PC-3 (cell line): ENCODE measurements at regions not wholly inside any gene's neighbourhood (a gene's known extent, or its start where the extent isn't known, plus 50 kb on each side); places are given as distances from the start of the nearest gene placed in this dataset.
A peak's percentile ranks its signal among the peaks of the same experiment; 100 is the strongest.

ENCODE experiments used
- ATAC-seq: fragments of 200-7000 bp; cut with Tn5 transposase; 2 replicates; pipeline ENCODE4 v1.9.1; 2020; ENCODE audit warnings: mild to moderate bottlenecking, moderate library complexity
- BruUV-seq: library from RNA; stranded (reverse); fragments of 400-500 nt; replicated peaks from 2 replicates; lab custom pipeline; 2021; lab: Mats Ljungman, UMichigan
- CTCF ChIA-PET: fragments of 300-600 bp; sonication (Branson Sonifier 250); formaldehyde crosslinking; loops from one replicate; lab custom pipeline; 2022; ENCODE audit warnings: antibody characterized with exemption; lab: Charles Lee
- POLR2A ChIA-PET: fragments of 300-600 bp; sonication (Branson Sonifier 250); formaldehyde crosslinking; loops from one replicate; lab custom pipeline; 2022; ENCODE audit warnings: antibody characterized with exemption; ENCODE audit not compliant: unreplicated experiment; lab: Charles Lee
- DNase-seq: peaks from one replicate; pipeline ENCODE4 v3.0.0-alpha.2; 2015
- H2AFZ ChIP-seq: fragments of 300-600 bp; sonication (generic); 2 replicates; pipeline ENCODE4 v1.6.0; 2016; ENCODE audit warnings: antibody characterized with exemption, low read length
- H3F3A ChIP-seq: fragments of 300-600 bp; sonication (generic); one replicate; pipeline ENCODE4 v1.6.0; 2017; ENCODE audit warnings: antibody characterized with exemption, low read length, control low read depth, mild to moderate bottlenecking; ENCODE audit not compliant: unreplicated experiment
- H3K27ac ChIP-seq: fragments of 300-600 bp; sonication (generic); 2 replicates; pipeline ENCODE4 v1.5.1; 2016; ENCODE audit warnings: mild to moderate bottlenecking, low read length
- H3K27me3 ChIP-seq: fragments of 300-600 bp; sonication (generic); 2 replicates; pipeline ENCODE4 v1.6.1; 2016; ENCODE audit warnings: low read length, mixed read lengths
- H3K36me3 ChIP-seq: fragments of 300-600 bp; sonication (generic); 2 replicates; pipeline ENCODE4 v1.6.1; 2016; ENCODE audit warnings: low read depth, mixed run types, low read length, mixed read lengths
- H3K4me1 ChIP-seq: fragments of 300-600 bp; sonication (generic); 2 replicates; pipeline ENCODE4 v1.5.1; 2016; ENCODE audit warnings: low read length; ENCODE audit not compliant: insufficient read depth
- H3K4me2 ChIP-seq: fragments of 300-600 bp; sonication (generic); 2 replicates; pipeline ENCODE4 v1.6.0; 2016; ENCODE audit warnings: low read length
- H3K4me3 ChIP-seq: fragments of 300-600 bp; sonication (generic); 2 replicates; pipeline ENCODE4 v1.5.1; 2016; ENCODE audit warnings: mild to moderate bottlenecking, low read length, mixed read lengths
- H3K79me2 ChIP-seq: fragments of 300-600 bp; sonication (generic); 2 replicates; pipeline ENCODE4 v1.6.1; 2017; ENCODE audit warnings: low read length, mixed read lengths
- H3K9ac ChIP-seq: fragments of 300-600 bp; sonication (generic); 2 replicates; pipeline ENCODE4 v1.6.0; 2016; ENCODE audit warnings: mild to moderate bottlenecking, low read length
- H3K9me2 ChIP-seq: fragments of 300-600 bp; sonication (generic); replicated peaks from 2 replicates; pipeline ENCODE4 v1.6.1; 2016; ENCODE audit warnings: mixed run types, low read length, mixed read lengths
- H3K9me3 ChIP-seq: fragments of 300-600 bp; sonication (generic); 2 replicates; pipeline ENCODE4 v1.6.1; 2016; ENCODE audit warnings: low read length, mixed read lengths
- H4K20me1 ChIP-seq: fragments of 300-600 bp; sonication (generic); 2 replicates; pipeline ENCODE4 v1.6.1; 2016; ENCODE audit warnings: low read length, mixed read lengths
- EZH2 ChIP-seq: fragments of 300-600 bp; sonication (generic); IDR thresholded peaks from one replicate; pipeline ENCODE4 v1.6.1; 2017; ENCODE audit warnings: antibody characterized with exemption, mild to moderate bottlenecking, low read length; ENCODE audit not compliant: unreplicated experiment
- EZH2phosphoT487 ChIP-seq: fragments of 300-600 bp; sonication (generic); IDR thresholded peaks from 2 replicates; pipeline ENCODE4 v1.6.1; 2018; ENCODE audit warnings: mild to moderate bottlenecking, antibody characterized with exemption, low read length, borderline replicate concordance
- intact Hi-C: fragments of 100-400 bp; cut with micrococcal nuclease; formaldehyde crosslinking; loops from 2 replicates; pipeline ENCODE4 v1.9.0; 2023
- TF ChIP-seq, protein P1 (sequence below): fragments of 300-600 bp; sonication (generic); conservative IDR thresholded peaks from 2 replicates; pipeline ENCODE4 v1.5.1; 2017; ENCODE audit warnings: antibody characterized with exemption, low read depth, mild to moderate bottlenecking, low read length

DNA sequence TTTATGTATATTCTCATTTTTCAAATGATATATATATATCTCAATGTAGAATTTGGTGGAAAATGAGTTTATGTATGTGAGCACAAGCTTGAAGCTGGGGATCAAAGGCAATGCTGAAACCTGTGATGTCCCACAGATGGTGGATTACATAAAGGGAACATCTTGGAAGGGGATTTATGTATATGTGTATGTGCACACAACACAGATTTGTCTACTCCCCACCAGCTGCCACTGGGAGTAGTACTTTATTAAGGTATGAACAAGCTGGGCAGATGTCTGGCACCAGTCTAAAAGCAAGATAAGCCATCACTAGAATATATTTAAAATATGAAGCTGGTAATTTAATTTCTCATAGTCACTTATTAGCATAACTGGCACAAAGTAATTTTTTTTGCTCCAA, 895.6 kb downstream of the SLC6A15 start:
- Histone ChIP-seq H3K27ac (no peak overlapping the region), H3K9ac (no peak overlapping the region), H3K4me1 (no peaks in the 10 kb centered on the region), H3K27me3 (no peaks in the 10 kb centered on the region), H3K79me2 (no peaks in the 10 kb centered on the region), H3K9me3 (no peaks in the 10 kb centered on the region), H4K20me1 (no peaks in the 10 kb centered on the region), H3K9me2 (no peaks in the 10 kb centered on the region), H2AFZ (no peak overlapping the region), H3K4me3 (no peak overlapping the region), H3K4me2 (no peak overlapping the region), H3F3A (no peaks in the 10 kb centered on the region), H3K36me3 (no peaks in the 10 kb centered on the region)
- ChIA-PET CTCF (no interaction called here), POLR2A (no interaction called here)
- no TSS peak for BruUV-seq
- no peak for TF ChIP-seq EZH2phosphoT487
- no peak for TF ChIP-seq EZH2
- TF ChIP-seq, protein P1, sequence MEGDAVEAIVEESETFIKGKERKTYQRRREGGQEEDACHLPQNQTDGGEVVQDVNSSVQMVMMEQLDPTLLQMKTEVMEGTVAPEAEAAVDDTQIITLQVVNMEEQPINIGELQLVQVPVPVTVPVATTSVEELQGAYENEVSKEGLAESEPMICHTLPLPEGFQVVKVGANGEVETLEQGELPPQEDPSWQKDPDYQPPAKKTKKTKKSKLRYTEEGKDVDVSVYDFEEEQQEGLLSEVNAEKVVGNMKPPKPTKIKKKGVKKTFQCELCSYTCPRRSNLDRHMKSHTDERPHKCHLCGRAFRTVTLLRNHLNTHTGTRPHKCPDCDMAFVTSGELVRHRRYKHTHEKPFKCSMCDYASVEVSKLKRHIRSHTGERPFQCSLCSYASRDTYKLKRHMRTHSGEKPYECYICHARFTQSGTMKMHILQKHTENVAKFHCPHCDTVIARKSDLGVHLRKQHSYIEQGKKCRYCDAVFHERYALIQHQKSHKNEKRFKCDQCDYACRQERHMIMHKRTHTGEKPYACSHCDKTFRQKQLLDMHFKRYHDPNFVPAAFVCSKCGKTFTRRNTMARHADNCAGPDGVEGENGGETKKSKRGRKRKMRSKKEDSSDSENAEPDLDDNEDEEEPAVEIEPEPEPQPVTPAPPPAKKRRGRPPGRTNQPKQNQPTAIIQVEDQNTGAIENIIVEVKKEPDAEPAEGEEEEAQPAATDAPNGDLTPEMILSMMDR: no peak
- DNase-seq: no peak
- intact Hi-C loops: no loop called here
- no peak for ATAC-seq

- H3K9me3 ChIP-seq: no peaks in the 10 kb centered on the region
These were observed 915.2 kb downstream of the SLC6A15 start for GRCh38 chr12:83997423-83997822.

GRCh38 chr12:83996671-83997070, 915.9 kb downstream of the SLC6A15 start:
- no peaks in the 10 kb centered on the region for H3K9me2 ChIP-seq
- no TSS peak for BruUV-seq
- no peak overlapping the region for H3K4me2 ChIP-seq
- ChIA-PET POLR2A (no interaction called here), CTCF (no interaction called here)
- H3K4me1 ChIP-seq: 0 out of 2 replicates have a peak, but pooled peaks cover 3% of the 10 kb centered on the region
- no peaks in the 10 kb centered on the region for H3K79me2 ChIP-seq
- no peak overlapping the region for H3K9ac ChIP-seq
- TF ChIP-seq EZH2phosphoT487: no peak
- H3K27ac ChIP-seq: no peak overlapping the region
- no peaks in the 10 kb centered on the region for H3K36me3 ChIP-seq
- no peaks in the 10 kb centered on the region for H3K9me3 ChIP-seq
- no peak overlapping the region for H2AFZ ChIP-seq
- no peaks in the 10 kb centered on the region for H3K27me3 ChIP-seq
- DNase-seq: peak; percentile 52
- peak; percentile 43 for ATAC-seq
- H3K4me3 ChIP-seq: no peak overlapping the region
- no peaks in the 10 kb centered on the region for H4K20me1 ChIP-seq
- intact Hi-C loops: no loop called here
- H3F3A ChIP-seq: no peaks in the 10 kb centered on the region

More at GRCh38 chr12:83997423-83997822, 915.2 kb downstream of the SLC6A15 start:
- H4K20me1 ChIP-seq: no peaks in the 10 kb centered on the region
- H2AFZ ChIP-seq: no peak overlapping the region
- POLR2A ChIA-PET: no interaction called here
- CTCF ChIA-PET: no interaction called here
- no peaks in the 10 kb centered on the region for H3K79me2 ChIP-seq
- ATAC-seq: no peak
- 0 out of 2 replicates have a peak, but pooled peaks cover 3% of the 10 kb centered on the region for H3K4me1 ChIP-seq
- intact Hi-C loops: no loop called here
- H3K4me2 ChIP-seq: no peak overlapping the region
- no peak overlapping the region for H3K27ac ChIP-seq
- no TSS peak for BruUV-seq
- TF ChIP-seq EZH2 (no peak), EZH2phosphoT487 (no peak)
- TF ChIP-seq, protein P1: no peak
- no peaks in the 10 kb centered on the region for H3K36me3 ChIP-seq
- no peak overlapping the region for H3K9ac ChIP-seq
- H3K4me3 ChIP-seq: no peak overlapping the region
- no peaks in the 10 kb centered on the region for H3K27me3 ChIP-seq
- no peaks in the 10 kb centered on the region for H3K9me2 ChIP-seq
- no peaks in the 10 kb centered on the region for H3F3A ChIP-seq
- no peak for DNase-seq
